HG02678 (cell line): ENCODE measurements at regions not wholly inside any gene's neighbourhood (a gene's known extent, or its start where the extent isn't known, plus 50 kb on each side); places are given as distances from the start of the nearest gene placed in this dataset.
"Not testable (repeated sequence)": the region's sequence is repeated elsewhere in the genome, so short reads cannot be mapped to it uniquely, and the experiment has no call there.

ENCODE experiments used
- ATAC-seq: cut with Tn5 transposase; IDR thresholded peaks from one replicate; pipeline ENCODE4 v1.9.1; 2021; ENCODE audit warnings: mild to moderate bottlenecking, moderate library complexity; ENCODE audit not compliant: unreplicated experiment

DNA sequence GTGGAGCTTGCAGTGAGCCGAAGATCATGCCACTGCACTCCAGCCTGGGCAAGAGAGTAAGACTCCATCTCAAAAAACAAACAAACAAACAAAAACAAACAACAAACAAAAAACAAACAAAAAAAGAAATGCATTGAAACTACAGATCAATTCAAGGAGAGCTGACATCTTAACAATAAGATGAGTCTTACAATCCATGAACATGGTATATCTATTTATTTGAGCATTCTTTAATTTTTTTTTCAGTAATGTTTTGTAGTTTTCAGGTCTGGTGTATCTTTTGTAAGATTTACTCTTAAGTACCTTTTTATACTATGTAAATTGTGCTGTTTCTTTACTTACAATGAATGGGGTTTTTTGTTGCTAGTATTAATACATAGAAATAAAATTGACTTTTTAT lies 140.1 kb upstream of the DAPK1 start:
- no peak for ATAC-seq

DNA sequence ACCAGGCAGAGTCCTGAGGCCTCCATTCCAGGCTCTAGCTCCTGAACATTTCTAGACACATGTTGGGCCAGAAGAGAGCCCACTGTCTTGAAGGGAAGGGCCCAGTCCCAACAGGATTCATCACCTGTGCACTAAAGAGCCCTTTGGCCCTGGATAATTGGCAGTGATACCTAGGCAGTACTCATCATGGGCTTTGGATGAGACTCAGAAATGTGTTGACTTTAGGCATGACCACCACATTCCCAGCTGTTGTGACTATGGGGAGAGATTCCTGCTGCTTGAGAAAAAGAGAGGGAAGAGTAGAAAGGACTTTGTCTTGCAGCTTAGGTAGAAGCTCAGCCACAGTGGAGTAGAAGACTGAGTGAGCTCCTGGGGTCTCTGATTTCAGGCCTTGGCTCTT lies 138.4 kb upstream of the DAPK1 start:
- no peak for ATAC-seq

DNA sequence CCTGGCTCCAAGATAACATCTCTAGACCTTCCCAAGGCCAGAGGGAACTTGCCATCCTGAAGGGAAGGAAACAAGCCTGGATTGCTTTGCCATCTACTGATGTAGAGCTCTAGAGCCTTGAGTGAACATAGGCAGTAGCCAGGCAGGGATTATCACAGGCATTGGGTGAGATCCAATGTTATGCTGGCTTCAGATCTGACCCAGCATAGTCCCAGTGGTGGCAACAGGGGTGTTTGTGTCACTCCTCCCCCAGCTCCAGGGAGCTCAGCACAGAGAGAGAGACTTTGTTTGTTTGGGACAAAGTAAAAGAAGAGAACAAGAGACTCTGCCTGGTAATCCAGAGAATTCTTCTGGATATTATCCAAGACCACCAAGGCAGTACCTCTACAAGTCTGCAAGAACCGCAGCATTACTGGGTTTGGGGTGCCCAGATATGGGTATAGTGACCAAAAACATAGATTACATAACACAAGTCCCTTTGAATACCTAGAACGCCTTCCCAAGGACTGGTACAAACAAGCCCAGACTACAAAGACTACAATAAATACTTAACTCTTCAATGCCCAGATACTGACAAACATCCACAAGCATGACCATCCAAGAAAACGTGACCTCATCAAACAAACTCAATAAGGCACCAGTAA lies 137.6 kb upstream of the DAPK1 start:
- no peak for ATAC-seq

DNA sequence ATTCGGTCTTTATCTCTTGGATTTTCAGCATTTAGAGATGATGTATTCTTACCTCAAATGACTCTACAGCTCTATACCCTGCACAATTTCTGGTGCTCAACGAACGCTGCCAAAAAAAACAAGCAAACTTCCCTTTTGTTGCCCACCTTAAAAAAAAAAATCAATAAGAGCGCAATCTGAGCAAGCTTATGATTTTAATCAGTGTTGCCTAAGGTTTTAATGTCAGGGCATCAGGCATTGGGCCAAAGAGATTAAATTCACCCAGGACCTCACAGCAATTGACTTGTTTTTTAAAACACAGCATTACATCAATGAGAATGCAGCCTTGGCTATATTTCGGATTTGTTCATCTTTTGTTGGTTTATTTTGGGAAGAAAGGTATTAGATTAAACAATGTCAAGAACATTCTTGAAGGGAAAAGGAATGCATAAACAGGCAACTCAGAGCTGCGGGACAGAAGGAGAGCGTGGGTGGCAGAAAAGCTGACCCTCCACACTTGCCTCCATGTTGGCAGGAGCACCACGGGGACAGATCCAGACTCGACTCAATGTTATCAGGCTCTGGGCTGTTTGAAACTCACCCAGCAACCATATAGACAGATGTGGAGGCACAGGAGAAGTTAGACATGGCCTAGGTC lies 127.5 kb upstream of the DAPK1 start:
- ATAC-seq: no peak

DNA sequence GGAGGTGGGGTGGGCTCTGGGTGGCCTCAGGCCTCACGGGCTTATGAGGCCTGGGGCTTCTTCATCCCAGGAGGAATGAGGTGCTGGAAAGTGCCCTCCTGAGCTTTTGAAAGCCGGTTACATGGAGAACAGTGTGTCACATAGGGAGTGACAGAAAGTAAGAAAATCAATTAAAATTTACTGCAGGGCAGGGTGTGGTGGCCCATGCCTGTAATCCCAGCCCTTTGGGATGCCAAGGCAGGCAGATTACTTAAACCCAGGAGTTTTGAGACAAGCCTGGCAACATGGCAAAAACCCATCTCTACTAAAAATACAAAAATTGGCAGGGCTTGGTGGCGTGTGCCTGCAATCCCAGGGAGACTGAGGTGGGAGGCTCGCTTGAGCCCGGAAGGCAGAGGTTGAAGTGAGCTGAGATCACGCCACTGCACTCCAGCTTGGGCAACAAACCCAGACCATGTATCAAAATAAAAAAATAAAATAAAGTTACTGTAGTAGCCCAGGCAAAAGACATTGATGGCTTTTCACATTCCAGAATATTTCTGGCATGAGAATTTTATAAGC lies 125.8 kb upstream of the DAPK1 start:
- no peak for ATAC-seq

DNA sequence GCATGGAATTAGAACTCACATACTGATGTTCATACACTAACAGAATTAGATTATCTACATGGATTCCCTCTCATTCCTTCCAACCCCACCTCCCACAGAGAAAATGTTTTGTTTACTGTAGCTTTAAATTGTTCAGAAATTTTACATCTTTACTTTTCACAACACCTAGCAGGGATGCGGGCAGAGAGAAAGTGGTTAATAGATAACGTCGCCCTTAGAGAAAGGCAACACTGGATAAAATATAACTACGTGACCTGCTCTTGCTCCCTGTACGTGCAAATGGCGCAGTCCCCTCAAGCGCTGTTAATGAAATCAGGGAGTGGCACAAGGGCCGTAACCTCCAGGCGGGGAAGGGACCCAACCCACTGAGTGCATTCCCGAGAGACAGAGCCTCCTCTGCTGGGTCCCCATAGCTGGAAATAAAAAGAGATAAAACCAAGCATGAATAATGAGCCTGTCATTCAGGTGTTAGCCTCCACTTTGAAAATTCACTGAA lies 125.3 kb upstream of the DAPK1 start:
- no peak for ATAC-seq

DNA sequence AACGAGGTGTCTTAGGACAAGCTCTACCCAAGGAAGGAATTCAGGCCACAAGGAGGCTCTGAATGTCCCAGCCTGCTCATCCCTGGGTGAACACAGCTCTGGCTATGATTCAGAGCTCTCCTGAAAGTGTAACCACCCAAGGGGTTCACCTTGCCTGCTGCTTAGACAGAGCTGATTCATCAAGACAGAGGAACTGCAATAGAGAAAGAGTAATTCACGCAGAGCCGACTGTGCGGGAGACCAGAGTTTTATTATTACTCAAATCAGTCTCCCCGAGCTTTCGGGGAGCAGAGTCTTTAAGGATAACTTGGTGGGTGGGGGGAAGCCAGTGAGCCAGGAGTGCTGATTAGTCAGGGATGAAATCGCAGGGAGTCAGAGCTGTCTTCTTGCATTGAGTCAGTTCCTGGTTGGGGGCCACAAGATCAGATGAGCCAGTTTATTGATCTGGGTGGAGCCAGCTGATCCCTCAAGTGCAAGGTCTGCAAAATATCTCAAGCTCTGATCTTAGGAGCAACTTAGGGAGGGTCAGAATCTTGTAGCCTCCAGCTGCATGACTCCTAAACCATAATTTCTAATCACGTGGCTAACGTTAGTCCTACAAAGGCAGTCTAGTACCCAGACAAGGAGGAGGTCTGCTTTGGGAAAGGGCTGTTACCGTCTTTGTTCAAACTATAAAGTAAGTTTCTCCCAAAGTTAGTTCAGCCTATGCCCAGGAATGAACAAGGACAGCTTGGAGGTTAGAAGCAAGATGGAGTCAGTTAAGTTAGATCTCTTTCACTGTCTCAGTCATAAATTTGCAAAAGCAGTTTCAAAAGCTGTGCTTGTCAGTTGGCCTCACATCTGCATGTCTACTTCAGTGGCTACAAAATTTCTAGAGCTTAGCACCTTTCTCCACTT lies 123.4 kb upstream of the DAPK1 start:
- ATAC-seq: not testable (repeated sequence)

DNA sequence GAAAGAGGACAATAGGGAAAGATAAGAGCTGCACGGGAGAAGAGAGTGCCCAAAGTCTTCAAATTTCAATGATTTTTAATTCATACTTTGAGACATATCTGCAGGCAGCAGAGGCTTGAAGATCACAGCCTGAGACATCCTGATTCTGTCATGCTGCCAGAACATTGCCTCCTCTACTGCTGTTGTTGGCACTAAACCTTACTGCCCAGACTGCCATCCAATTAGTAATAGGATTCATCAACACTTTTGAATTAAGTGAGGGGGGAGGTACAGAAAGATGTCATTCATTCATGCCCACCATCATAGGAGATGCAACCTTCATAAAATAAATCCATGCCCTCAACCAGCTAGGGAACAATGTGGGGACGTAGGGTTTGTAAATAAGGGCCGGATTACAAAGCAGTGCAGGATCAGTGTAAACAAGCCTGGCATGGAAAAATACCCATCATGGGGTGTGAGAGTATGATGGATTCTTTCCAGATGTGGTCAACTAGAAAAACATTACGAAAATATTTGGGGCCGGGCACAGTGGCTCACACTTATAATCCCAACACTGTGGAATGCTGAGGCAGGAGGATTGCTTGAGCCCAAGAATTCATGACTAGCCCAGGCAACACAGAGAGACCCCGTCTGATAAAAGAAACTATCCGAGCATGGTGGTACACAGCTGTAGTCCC lies 122.1 kb upstream of the DAPK1 start:
- no peak for ATAC-seq

DNA sequence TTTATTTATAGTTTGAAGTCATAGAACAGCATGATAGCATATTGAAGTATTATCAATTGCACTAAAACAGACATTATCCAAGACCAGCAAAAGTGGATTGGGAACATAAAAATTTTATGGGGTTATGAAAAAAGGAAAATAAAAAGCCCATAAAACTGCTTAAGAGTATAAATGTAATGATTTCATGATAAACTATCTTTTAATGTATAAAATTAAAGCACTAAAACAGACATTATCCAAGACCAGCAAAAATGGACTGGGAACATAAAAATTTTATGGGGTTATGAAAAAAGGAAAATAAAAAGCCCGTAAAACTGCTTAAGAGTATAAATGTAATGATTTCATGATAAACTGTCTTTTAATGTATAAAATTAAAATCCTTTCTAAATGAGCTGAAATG lies 119.0 kb upstream of the DAPK1 start:
- no peak for ATAC-seq

DNA sequence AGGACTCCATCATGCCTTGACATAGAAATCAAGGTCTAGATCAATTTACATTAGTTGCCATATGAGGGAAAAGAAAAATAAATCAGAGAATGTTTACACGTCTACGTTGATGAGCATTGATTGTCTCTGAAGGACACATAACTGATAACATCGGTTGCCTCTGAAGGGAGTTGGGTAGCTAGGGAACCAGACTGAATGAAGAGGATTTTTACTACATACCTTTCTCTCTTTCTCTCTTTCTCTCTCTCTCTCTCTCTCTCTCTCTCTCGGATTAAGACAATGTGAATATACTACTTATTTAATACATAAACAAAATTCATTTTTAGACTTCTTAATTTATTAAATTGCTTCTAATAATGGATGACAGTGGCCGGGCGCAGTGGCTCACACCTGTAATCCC lies 118.4 kb upstream of the DAPK1 start:
- no peak for ATAC-seq

DNA sequence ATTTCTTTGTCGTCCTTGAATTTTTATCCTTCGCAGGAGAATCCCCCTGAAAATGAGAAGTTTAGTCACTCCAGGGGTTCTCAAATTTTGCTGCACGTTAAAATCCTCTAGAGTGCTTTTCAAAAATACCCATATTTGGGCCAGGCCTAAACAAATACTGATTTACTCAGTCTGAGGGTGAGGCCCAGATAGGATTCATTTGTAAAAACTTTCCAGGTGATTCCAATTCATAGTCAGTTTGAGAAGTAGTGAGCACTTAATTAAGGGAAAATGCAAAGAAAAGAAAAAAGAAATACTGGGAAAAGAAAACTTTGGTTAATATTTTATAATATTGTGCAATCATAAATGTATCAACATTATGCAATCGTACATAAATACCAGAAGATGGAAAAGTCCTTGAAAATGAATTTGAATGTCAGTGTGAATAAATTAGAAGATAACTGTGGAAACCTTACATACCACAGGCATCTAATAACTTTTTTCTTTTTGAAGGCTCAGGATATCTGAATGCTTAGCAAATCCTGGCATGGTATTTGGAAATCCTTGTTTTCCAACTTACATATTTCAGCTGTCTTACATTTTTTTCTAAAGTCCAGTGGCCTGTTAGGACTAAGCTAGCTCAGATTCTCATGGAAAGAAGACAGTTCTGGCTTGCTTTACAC lies 116.5 kb upstream of the DAPK1 start:
- no peak for ATAC-seq

DNA sequence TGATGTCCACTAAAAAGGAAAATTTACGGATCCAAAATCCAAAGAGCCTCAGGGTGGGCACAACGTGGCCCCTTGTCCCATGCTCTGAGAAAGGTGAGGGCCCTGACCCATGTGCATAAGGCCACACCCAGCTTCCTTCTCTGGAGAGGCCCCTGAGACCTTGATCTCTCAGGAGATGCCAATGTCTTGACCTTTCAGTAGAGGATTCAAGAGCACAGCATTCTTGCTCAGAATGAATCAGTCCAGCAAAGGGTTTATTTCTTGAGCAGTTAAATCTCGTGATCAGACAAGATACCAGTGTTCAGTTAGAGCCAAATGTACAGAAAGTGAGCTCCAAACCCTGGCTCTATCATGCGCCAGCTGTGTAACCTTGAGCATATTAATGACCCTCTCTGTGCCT lies 115.9 kb upstream of the DAPK1 start:
- ATAC-seq: no peak

DNA sequence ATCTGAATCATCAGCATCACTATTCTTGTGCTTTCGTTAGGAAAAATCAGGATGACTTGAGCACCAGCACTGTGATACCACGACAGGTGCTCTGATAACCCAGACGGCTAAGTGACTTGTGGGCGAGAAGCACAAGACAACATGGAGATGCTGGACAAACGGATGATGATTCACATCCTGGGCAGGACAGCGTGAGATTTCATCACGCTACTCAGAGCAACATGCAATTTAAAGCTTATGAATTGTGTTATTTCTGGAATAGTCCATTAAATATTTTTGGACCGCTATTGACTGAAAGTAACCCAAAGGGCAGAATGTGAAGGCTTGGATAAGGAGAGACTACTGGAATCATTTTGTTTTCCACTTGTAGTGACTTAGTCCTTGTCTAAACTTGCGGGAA lies 114.8 kb upstream of the DAPK1 start:
- no peak for ATAC-seq

DNA sequence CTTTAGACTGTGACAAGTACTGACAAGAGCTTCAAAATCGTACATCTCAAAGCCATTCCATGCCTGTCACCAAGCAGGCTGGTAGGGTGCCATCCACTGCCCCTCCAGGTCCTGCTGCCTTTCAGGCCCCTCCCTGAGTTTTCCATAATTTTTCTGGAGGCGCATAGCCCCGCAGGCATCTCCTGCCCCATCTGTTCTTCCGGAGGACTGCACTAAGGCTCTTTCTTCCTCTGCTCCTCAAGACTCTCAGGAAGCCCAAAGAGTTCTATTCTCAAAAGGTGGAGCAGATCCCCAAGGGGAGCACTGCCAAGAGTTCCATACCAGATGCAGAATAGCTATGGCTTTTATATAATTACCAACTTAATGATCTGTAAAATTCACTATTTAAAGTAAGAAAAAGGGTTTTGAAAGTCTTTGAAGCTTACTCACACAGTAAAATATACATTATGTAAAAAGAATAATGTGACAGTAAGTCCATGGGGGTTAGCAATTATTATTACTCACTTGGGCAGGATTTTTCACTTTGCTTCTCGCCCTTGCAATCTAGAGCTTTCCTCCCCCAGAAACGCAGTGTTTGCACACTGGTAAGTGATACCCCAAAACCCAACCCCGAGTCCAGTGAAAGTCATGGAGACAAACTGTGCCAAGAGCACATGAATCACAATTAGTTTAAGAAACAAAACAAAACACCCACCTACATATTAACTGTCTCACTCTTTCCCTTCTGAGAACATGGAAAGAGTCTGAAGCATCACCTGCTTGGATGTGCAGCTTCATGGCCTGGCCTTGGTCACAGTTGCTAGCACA lies 114.1 kb upstream of the DAPK1 start:
- no peak for ATAC-seq

DNA sequence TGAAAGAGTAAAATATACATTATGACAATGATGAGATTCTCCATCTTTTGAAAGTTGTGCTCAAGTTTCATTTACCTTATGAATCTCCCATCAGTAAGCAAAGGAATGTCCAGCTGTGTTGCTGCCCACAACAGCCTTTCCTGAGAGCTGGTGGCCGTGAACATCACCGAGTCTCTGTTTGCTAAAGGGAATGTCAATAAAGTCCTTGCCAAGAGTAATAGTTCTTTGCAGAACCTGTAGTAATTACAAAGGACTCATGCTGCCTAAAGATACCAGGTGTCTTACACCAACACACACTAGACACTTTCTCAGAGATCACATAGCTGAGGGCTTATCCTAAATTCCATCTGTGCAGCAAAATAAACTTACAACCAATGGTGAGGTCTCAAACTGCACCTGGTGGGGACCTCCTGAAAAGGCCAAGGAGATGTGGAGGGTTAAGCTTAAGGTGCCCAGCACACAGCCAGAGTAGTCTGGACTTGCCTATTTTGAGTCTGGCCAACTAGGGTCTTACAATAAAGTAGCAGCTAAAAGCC lies 111.1 kb upstream of the DAPK1 start:
- no peak for ATAC-seq

DNA sequence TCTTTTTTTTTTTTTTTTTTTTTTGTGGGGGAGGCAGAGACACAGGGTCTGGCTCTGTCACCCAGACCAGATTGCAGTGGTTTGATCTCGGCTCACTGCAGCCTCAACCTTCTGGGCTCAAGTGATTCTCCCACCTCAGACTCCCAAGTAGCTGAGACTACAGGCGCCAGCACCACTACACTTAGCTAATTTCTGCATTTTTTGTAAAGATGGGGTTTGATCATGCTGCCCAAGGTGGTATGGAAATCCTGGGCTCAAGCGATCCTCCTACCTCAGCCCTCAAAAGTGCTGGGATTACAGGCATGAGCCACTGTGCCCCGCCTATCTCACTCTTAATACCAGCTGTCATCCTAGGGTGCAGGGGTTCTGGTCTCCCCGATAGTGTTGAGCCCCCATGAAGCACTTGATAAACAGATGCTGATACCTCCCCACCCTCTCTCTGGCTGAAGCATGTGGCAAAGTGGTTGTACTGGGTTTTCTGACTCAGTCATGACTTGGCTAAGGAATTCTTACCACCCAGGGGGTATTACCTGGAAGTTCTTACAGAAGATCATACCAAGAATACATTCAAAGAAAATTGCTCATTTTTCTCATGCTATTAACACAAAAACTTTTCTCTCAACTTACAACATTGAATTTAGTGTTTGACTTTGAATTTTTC lies 110.2 kb upstream of the DAPK1 start:
- no peak for ATAC-seq

DNA sequence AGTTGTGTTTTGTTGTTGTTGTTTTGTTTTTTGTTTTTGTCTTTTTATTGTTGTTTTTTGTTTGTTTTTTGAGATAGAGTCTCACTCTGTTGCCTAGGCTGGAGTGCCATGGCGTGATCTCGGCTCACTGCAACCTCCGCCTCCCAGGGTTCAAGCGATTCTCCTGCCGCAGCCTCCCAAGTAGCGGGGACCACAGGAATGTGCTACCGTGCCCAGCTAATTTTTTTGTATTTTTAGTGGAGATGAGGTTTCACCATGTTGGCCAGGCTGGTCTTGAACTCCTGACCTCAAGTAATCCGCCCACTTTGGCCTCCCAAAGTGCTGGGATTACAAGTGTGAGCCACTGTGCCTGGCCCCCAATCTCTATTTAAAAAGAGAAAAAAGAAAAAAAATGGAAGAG lies 109.0 kb upstream of the DAPK1 start:
- not testable (repeated sequence) for ATAC-seq

DNA sequence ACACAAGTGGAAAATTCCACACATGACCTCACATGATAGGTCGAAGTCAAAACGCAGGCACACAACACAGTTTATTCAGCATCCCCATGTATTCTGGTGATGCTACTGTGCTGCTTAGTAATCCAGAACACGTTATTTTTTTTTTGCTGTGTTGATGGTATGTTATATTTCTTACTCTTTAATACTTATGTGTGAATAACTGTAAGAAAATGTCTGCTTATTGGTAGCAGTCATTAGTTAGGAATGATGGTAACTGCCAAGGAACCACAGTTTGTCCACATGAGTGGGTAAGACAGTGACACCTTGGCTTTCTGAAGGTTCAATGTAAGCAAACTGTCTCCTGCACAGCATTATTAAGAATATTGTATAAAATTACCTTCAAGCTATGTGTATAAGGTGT lies 107.7 kb upstream of the DAPK1 start:
- no peak for ATAC-seq

DNA sequence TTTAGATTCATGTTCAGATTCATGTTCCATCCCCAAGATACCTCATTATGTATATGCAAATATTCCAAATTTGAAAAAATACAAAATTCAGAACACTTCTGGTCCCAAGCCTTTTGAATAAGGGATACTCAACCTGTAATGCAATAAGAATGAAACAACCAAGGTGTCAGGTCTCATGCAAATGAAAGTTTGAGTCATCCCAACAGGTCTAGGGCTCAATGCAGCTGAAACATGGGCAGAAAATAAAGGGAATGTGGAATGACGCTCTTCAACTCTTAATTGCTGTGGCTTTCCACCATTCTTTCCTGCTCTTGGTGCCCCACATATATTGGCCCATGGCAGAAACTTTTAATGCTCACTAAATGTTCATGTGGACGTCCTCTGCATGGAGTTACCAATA lies 107.3 kb upstream of the DAPK1 start:
- ATAC-seq: no peak
